CD4-positive, alpha-beta T cell (primary cell): ENCODE measurements at regions not wholly inside any gene's neighbourhood (a gene's known extent, or its start where the extent isn't known, plus 50 kb on each side); places are given as distances from the start of the nearest gene placed in this dataset.

ENCODE experiments used
- ATAC-seq: fragments of 200-7000 bp; cut with Tn5 transposase; one replicate; pipeline ENCODE4 v1.10.0; 2022; ENCODE audit warnings: mild to moderate bottlenecking; ENCODE audit not compliant: poor library complexity
- CTCF ChIA-PET: fragments of 350-600 bp; sonication (Branson Sonifier 250); formaldehyde crosslinking; loops from one replicate; lab custom pipeline; 2021; ENCODE audit warnings: antibody characterized with exemption, inconsistent platforms; lab: Charles Lee
- POLR2A ChIA-PET: fragments of 350-600 bp; sonication (Branson Sonifier 250); formaldehyde crosslinking; loops from one replicate; lab custom pipeline; 2021; ENCODE audit warnings: antibody characterized with exemption, inconsistent platforms; lab: Charles Lee
- DNase-seq, 14 experiments: peaks; one replicate each; pipeline ENCODE4 v3.0.0-alpha.2; 2013 to 2020; ENCODE audit warnings: mixed read lengths in 2 of 14
- H3K27ac ChIP-seq, 2 donors: one replicate each; pipeline versions ENCODE4 v1.5.1 to v1.7.0; 2013; ENCODE audit warnings: low read length in 2 of 2, low read depth in 1 of 2, mild to moderate bottlenecking in 1 of 2
- H3K27me3 ChIP-seq, 2 experiments: 1 replicate in 1 of 2; 2 replicates in 1 of 2; pipeline versions ENCODE4 v1.6.1 to v1.7.0; 2013; ENCODE audit warnings: low read length in 2 of 2, control low read depth in 1 of 2, mild to moderate bottlenecking in 1 of 2, moderate library complexity in 1 of 2; ENCODE audit not compliant: insufficient read depth in 2 of 2, control insufficient read depth in 1 of 2
- H3K36me3 ChIP-seq: one replicate; pipeline ENCODE4 v1.6.1; 2013; ENCODE audit warnings: low read length, control low read depth; ENCODE audit not compliant: insufficient read depth
- H3K4me1 ChIP-seq: one replicate; pipeline ENCODE4 v1.6.1; 2013; ENCODE audit warnings: low read length, control low read depth; ENCODE audit not compliant: insufficient read depth
- H3K4me3 ChIP-seq: one replicate; pipeline ENCODE4 v1.5.1; 2013; ENCODE audit warnings: mild to moderate bottlenecking, low read length, moderate library complexity
- H3K9me3 ChIP-seq, 2 experiments: 1 replicate in 1 of 2; 2 replicates in 1 of 2; pipeline versions ENCODE4 v1.6.1 to v1.7.0; 2013; ENCODE audit warnings: low read length in 2 of 2, mild to moderate bottlenecking in 2 of 2, control low read depth in 1 of 2, moderate library complexity in 1 of 2; ENCODE audit not compliant: control insufficient read depth in 1 of 2, insufficient read depth in 1 of 2
- H3K27ac Mint-ChIP-seq: one replicate; pipeline ENCODE4 v1.8.0; 2020; ENCODE audit warnings: mixed read lengths
- H3K27me3 Mint-ChIP-seq: one replicate; pipeline ENCODE4 v1.8.0; 2021; ENCODE audit warnings: mixed read lengths
- H3K36me3 Mint-ChIP-seq: one replicate; pipeline ENCODE4 v1.8.0; 2021; ENCODE audit warnings: low read depth, mixed read lengths
- H3K4me1 Mint-ChIP-seq: one replicate; pipeline ENCODE4 v1.8.0; 2021; ENCODE audit warnings: low read depth, mixed read lengths
- H3K4me3 Mint-ChIP-seq: one replicate; pipeline ENCODE4 v1.8.0; 2020; ENCODE audit warnings: mild to moderate bottlenecking, mixed read lengths
- H3K9me3 Mint-ChIP-seq: one replicate; pipeline ENCODE4 v1.8.0; 2020; ENCODE audit warnings: mixed read lengths
- intact Hi-C, 2 experiments: fragments of 100-400 bp; cut with DNase I in 1 of 2; cut with micrococcal nuclease in 1 of 2; formaldehyde crosslinking; loops; one replicate each; pipeline versions ENCODE4 v1.15.1 to v1.9.0; 2023 to 2025; cut with DNase I, micrococcal nuclease
- TF ChIP-seq, protein P1 (sequence below): fragments of 200-600 bp; IDR thresholded peaks from one replicate; pipeline ENCODE4 v1.8.0; 2022; ENCODE audit warnings: antibody characterized with exemption, mild to moderate bottlenecking

DNA sequence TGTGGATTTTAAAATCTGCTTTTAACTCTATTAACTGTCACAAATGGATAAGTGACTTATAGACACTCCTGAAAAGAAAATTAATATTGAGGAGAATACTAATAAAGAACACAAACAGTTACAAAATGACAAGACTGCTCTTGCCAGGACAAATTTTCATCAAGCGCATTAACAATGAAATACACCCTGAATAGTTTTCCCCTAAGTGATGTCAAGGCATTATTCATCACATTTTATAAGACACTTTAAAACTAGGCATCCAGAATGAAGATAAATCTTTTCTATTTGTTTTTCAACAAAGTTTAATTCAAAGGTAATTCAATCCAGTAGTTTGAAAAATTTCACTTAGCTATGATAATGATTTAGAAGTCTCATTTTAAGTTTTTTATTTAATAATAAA is 110.5 kb upstream of the SEC61G start:
- H3K4me3 Mint-ChIP-seq, result no peak overlapping the region
- POLR2A ChIA-PET, result no interaction called here

DNA sequence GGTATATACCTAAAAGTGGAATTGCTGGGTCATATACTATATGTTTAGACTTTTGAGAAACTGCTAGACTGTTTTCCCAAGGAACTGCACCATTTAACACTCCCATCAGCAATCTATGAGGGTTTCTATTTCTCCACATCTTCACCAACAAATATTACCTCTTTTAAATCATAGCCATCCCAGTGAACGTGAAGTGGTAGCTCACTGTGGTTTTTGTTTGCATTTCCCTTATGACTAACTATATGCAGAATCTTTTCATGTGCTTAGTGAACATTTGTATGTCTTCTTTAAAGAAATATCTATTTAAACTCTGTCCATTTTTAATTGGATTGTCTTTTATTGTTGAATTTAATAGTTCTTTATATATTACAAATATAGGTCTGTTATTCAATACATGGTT is 115.8 kb upstream of the SEC61G start:
- peaks cover 0 to 4% of the 10 kb centered on the region in 2 experiments for H3K27me3 ChIP-seq
- ATAC-seq, result no peak
- Mint-ChIP-seq H3K9me3 (no peaks in the 10 kb centered on the region), H3K4me3 (no peak overlapping the region), H3K36me3 (no peaks in the 10 kb centered on the region), H3K27ac (no peak overlapping the region), H3K27me3 (peaks cover 14% of the 10 kb centered on the region), H3K4me1 (no peaks in the 10 kb centered on the region)
- intact Hi-C loops, result no loop called here
- CTCF ChIA-PET, result no interaction called here
- no peak for DNase-seq
- TF ChIP-seq, protein P1, sequence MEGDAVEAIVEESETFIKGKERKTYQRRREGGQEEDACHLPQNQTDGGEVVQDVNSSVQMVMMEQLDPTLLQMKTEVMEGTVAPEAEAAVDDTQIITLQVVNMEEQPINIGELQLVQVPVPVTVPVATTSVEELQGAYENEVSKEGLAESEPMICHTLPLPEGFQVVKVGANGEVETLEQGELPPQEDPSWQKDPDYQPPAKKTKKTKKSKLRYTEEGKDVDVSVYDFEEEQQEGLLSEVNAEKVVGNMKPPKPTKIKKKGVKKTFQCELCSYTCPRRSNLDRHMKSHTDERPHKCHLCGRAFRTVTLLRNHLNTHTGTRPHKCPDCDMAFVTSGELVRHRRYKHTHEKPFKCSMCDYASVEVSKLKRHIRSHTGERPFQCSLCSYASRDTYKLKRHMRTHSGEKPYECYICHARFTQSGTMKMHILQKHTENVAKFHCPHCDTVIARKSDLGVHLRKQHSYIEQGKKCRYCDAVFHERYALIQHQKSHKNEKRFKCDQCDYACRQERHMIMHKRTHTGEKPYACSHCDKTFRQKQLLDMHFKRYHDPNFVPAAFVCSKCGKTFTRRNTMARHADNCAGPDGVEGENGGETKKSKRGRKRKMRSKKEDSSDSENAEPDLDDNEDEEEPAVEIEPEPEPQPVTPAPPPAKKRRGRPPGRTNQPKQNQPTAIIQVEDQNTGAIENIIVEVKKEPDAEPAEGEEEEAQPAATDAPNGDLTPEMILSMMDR, result no peak
- H3K4me3 ChIP-seq, result no peak overlapping the region
- no peaks in the 10 kb centered on the region for H3K9me3 ChIP-seq
- no peaks in the 10 kb centered on the region for H3K4me1 ChIP-seq
- POLR2A ChIA-PET, result no interaction called here
- H3K27ac ChIP-seq, result no peak overlapping the region
- H3K36me3 ChIP-seq, result no peaks in the 10 kb centered on the region

More for the DNA sequence above, 110.5 kb upstream of the SEC61G start:
- no peaks in the 10 kb centered on the region for H3K4me1 Mint-ChIP-seq
- H3K27me3 ChIP-seq, result no peaks in the 10 kb centered on the region
- H3K4me1 ChIP-seq, result no peaks in the 10 kb centered on the region
- H3K9me3 ChIP-seq, result no peaks in the 10 kb centered on the region
- H3K36me3 ChIP-seq, result no peaks in the 10 kb centered on the region
- ATAC-seq (no peak), DNase-seq (no peak)
- CTCF ChIA-PET, result no interaction called here
- no peak overlapping the region for H3K27ac Mint-ChIP-seq
- H3K4me3 ChIP-seq, result no peak overlapping the region
- no peaks in the 10 kb centered on the region for H3K9me3 Mint-ChIP-seq
- H3K36me3 Mint-ChIP-seq, result no peaks in the 10 kb centered on the region
- TF ChIP-seq, protein P1, result no peak
- no peak overlapping the region for H3K27ac ChIP-seq
- intact Hi-C loops, result no loop called here
- peaks cover 22% of the 10 kb centered on the region for H3K27me3 Mint-ChIP-seq

DNA sequence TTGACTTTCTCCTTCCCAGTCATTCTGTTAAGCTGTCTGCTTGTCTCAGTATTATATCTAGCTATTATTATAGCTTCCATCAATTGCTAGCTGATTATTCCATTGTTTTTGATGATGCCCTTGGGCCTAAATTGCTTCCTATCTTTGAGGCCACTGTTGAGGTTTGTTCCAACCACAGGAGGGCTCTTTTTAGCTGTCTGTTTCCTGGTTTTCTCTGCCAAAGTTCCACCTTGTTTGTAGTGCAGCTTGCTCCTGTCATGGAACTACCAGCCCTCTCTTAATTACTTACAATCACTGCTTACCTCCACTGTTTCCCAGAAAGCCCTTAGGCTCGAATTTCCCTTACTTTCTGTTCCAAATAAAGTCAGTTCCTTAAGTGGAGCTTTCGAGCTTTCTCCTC is 118.7 kb upstream of the SEC61G start:
- ATAC-seq, result no peak
- ChIA-PET POLR2A (no interaction called here), CTCF (no interaction called here)
- no peaks in the 10 kb centered on the region for H3K36me3 Mint-ChIP-seq
- Histone ChIP-seq H3K4me1 (no peaks in the 10 kb centered on the region), H3K4me3 (no peak overlapping the region), H3K27me3 (peaks cover 0 to 4% of the 10 kb centered on the region in 2 experiments), H3K36me3 (no peaks in the 10 kb centered on the region), H3K9me3 (no peaks in the 10 kb centered on the region), H3K27ac (no peak overlapping the region)
- TF ChIP-seq, protein P1, result no peak
- no peak for DNase-seq
- intact Hi-C loops, result no loop called here
- H3K27me3 Mint-ChIP-seq, result peaks cover 4% of the 10 kb centered on the region
- H3K4me3 Mint-ChIP-seq, result no peak overlapping the region
- no peaks in the 10 kb centered on the region for H3K9me3 Mint-ChIP-seq
- H3K4me1 Mint-ChIP-seq, result no peaks in the 10 kb centered on the region
- H3K27ac Mint-ChIP-seq, result no peak overlapping the region
